ENCODE measurements at regions not wholly inside any gene's neighbourhood (a gene's known extent, or its start where the extent isn't known, plus 50 kb on each side); places are given as distances from the start of the nearest gene placed in this dataset.

DNA sequence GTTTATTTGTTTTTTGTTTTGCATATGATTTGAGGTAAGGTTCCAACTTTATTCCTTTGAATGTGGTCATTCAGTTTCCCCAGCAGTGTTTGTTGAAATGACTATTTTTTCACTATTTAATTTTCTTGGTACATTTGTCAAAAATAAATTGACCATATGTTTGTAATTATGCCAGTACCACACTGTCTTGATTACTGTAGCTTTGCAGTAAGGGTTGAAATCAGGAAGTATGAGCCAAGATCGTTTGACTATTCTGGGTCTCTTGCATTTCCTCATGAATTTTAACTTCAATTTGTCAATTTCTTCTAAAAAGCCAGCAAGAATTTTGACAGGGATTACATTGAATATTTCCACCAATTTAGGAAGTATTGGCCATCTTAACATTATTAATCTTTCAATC lies 199.3 kb upstream of the PPFIA2 start:
- in situ Hi-C loops (cut with HindIII; ENCODE audit: low pct_unique_long_range_greater_than_20kb, low sequenced_read_pairs) = no loop called here
- CTCF ChIA-PET = no interaction called here
- no peaks in the 10 kb centered on the region for H3K36me3 ChIP-seq (ENCODE audit: control insufficient read depth, insufficient read depth, low read length)
- no peaks in the 10 kb centered on the region for H3K27me3 ChIP-seq (ENCODE audit: control insufficient read depth, insufficient read depth, low read length)
- POLR2A ChIA-PET = no interaction called here
- TF ChIP-seq, protein P1, sequence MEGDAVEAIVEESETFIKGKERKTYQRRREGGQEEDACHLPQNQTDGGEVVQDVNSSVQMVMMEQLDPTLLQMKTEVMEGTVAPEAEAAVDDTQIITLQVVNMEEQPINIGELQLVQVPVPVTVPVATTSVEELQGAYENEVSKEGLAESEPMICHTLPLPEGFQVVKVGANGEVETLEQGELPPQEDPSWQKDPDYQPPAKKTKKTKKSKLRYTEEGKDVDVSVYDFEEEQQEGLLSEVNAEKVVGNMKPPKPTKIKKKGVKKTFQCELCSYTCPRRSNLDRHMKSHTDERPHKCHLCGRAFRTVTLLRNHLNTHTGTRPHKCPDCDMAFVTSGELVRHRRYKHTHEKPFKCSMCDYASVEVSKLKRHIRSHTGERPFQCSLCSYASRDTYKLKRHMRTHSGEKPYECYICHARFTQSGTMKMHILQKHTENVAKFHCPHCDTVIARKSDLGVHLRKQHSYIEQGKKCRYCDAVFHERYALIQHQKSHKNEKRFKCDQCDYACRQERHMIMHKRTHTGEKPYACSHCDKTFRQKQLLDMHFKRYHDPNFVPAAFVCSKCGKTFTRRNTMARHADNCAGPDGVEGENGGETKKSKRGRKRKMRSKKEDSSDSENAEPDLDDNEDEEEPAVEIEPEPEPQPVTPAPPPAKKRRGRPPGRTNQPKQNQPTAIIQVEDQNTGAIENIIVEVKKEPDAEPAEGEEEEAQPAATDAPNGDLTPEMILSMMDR (IDR thresholded peaks at IDR 0.05) = no peak
- TF ChIP-seq SIN3A (IDR thresholded peaks at IDR 0.05; ENCODE audit: borderline replicate concordance, insufficient read depth, low read depth, low read length) (no peak), TCF7L2 (IDR thresholded peaks at IDR 0.05; ENCODE audit: low read depth, low read length) (no peak), POLR2AphosphoS5 (IDR thresholded peaks at IDR 0.05; ENCODE audit: low read depth, low read length) (no peak)
- TF ChIP-seq, protein P2, sequence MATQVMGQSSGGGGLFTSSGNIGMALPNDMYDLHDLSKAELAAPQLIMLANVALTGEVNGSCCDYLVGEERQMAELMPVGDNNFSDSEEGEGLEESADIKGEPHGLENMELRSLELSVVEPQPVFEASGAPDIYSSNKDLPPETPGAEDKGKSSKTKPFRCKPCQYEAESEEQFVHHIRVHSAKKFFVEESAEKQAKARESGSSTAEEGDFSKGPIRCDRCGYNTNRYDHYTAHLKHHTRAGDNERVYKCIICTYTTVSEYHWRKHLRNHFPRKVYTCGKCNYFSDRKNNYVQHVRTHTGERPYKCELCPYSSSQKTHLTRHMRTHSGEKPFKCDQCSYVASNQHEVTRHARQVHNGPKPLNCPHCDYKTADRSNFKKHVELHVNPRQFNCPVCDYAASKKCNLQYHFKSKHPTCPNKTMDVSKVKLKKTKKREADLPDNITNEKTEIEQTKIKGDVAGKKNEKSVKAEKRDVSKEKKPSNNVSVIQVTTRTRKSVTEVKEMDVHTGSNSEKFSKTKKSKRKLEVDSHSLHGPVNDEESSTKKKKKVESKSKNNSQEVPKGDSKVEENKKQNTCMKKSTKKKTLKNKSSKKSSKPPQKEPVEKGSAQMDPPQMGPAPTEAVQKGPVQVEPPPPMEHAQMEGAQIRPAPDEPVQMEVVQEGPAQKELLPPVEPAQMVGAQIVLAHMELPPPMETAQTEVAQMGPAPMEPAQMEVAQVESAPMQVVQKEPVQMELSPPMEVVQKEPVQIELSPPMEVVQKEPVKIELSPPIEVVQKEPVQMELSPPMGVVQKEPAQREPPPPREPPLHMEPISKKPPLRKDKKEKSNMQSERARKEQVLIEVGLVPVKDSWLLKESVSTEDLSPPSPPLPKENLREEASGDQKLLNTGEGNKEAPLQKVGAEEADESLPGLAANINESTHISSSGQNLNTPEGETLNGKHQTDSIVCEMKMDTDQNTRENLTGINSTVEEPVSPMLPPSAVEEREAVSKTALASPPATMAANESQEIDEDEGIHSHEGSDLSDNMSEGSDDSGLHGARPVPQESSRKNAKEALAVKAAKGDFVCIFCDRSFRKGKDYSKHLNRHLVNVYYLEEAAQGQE (IDR thresholded peaks at IDR 0.05; ENCODE audit: insufficient read depth in 1 of 2, low read depth in 2 of 2, low read length in 1 of 2) = no peak
- DNase-seq (ENCODE audit: low read depth, low spot score) (no peak), ATAC-seq (no peak)
- no TSS peak for BruUV-seq (replicated peaks)
- H3K27ac ChIP-seq (ENCODE audit: low read length) = no peak overlapping the region
- H3K4me3 ChIP-seq (ENCODE audit: low read depth in 2 of 2, low read length in 2 of 2) = no peak overlapping the region
- H3K4me1 ChIP-seq (ENCODE audit: control insufficient read depth, insufficient read depth, low read length) = no peaks in the 10 kb centered on the region
- H3K9me3 ChIP-seq (ENCODE audit: control insufficient read depth, insufficient read depth, low read depth, low read length) = no peaks in the 10 kb centered on the region
- intact Hi-C loops (cut with micrococcal nuclease; ENCODE audit: unreplicated experiment) = no loop called here

GRCh38 chr12:81957631-81958030 lies 198.5 kb upstream of the PPFIA2 start:
- in situ Hi-C loops (cut with HindIII; ENCODE audit: low pct_unique_long_range_greater_than_20kb, low sequenced_read_pairs) = no loop called here
- TF ChIP-seq TCF7L2 (IDR thresholded peaks at IDR 0.05; ENCODE audit: low read depth, low read length) = no peak
- TF ChIP-seq, protein P1 (IDR thresholded peaks at IDR 0.05) = no peak
- no peak for TF ChIP-seq SIN3A (IDR thresholded peaks at IDR 0.05; ENCODE audit: borderline replicate concordance, insufficient read depth, low read depth, low read length)
- no peak for TF ChIP-seq POLR2AphosphoS5 (IDR thresholded peaks at IDR 0.05; ENCODE audit: low read depth, low read length)
- TF ChIP-seq, protein P2 (IDR thresholded peaks at IDR 0.05; ENCODE audit: insufficient read depth in 1 of 2, low read depth in 2 of 2, low read length in 1 of 2) = no peak
- intact Hi-C loops (cut with micrococcal nuclease; ENCODE audit: unreplicated experiment) = no loop called here
- no peak overlapping the region for H3K4me3 ChIP-seq (ENCODE audit: low read depth in 2 of 2, low read length in 2 of 2)
- DNase-seq (ENCODE audit: low read depth, low spot score) = no peak
- POLR2A ChIA-PET = no interaction called here
- no peaks in the 10 kb centered on the region for H3K36me3 ChIP-seq (ENCODE audit: control insufficient read depth, insufficient read depth, low read length)
- no peaks in the 10 kb centered on the region for H3K4me1 ChIP-seq (ENCODE audit: control insufficient read depth, insufficient read depth, low read length)
- no peaks in the 10 kb centered on the region for H3K27me3 ChIP-seq (ENCODE audit: control insufficient read depth, insufficient read depth, low read length)
- CTCF ChIA-PET = no interaction called here
- no TSS peak for BruUV-seq (replicated peaks)
- no peak for ATAC-seq
- no peaks in the 10 kb centered on the region for H3K9me3 ChIP-seq (ENCODE audit: control insufficient read depth, insufficient read depth, low read depth, low read length)
- H3K27ac ChIP-seq (ENCODE audit: low read length) = no peak overlapping the region
